GM23248 (cell line): ENCODE measurements at regions not wholly inside any gene's neighbourhood (a gene's known extent, or its start where the extent isn't known, plus 50 kb on each side); places are given as distances from the start of the nearest gene placed in this dataset.

Source experiments
- EZH2 ChIP-seq: fragments of 200-600 bp; sonication (generic); IDR thresholded peaks from 2 replicates; pipeline ENCODE4 v1.6.1; 2018; ENCODE audit warnings: antibody characterized with exemption, mild to moderate bottlenecking; ENCODE audit not compliant: insufficient read depth, poor library complexity, severe bottlenecking
- EZH2phosphoT487 ChIP-seq: fragments of 200-600 bp; sonication (generic); IDR thresholded peaks from 2 replicates; pipeline ENCODE4 v1.6.1; 2018; ENCODE audit warnings: antibody characterized with exemption, moderate library complexity, mild to moderate bottlenecking, low read depth; ENCODE audit not compliant: insufficient read depth

GRCh38 chr3:124584245-124584551, 146.1 kb upstream of the UMPS start:
- TF ChIP-seq EZH2, result no peak
- TF ChIP-seq EZH2phosphoT487, result no peak
